Activated CD4-positive, alpha-beta T cell treated with anti-CD3 and anti-CD28 coated beads for 36 hours (primary cell): ENCODE measurements at regions not wholly inside any gene's neighbourhood (a gene's known extent, or its start where the extent isn't known, plus 50 kb on each side); places are given as distances from the start of the nearest gene placed in this dataset.

Source experiments
- ATAC-seq: fragments of 200-7000 bp; cut with Tn5 transposase; one replicate; pipeline ENCODE4 v1.10.0; 2021; ENCODE audit warnings: mild to moderate bottlenecking, moderate library complexity
- CTCF ChIA-PET: fragments of 350-600 bp; sonication (Branson Sonifier 250); formaldehyde crosslinking; loops from one replicate; lab custom pipeline; 2021; ENCODE audit warnings: antibody characterized with exemption; lab: Charles Lee
- POLR2A ChIA-PET: fragments of 350-600 bp; sonication (Branson Sonifier 250); formaldehyde crosslinking; loops from one replicate; lab custom pipeline; 2021; ENCODE audit warnings: antibody characterized with exemption, inconsistent platforms; lab: Charles Lee
- DNase-seq: peaks from one replicate; pipeline ENCODE4 v3.0.0-alpha.2; 2020
- H3K27ac Mint-ChIP-seq: one replicate; pipeline ENCODE4 v1.8.0; 2021; ENCODE audit warnings: mixed read lengths
- H3K27me3 Mint-ChIP-seq: one replicate; pipeline ENCODE4 v1.8.0; 2021; ENCODE audit warnings: mixed read lengths
- H3K36me3 Mint-ChIP-seq: one replicate; pipeline ENCODE4 v1.8.0; 2021; ENCODE audit warnings: low read depth, mixed read lengths
- H3K4me1 Mint-ChIP-seq: one replicate; pipeline ENCODE4 v1.8.0; 2021; ENCODE audit warnings: mixed read lengths
- H3K4me3 Mint-ChIP-seq: one replicate; pipeline ENCODE4 v1.8.0; 2021; ENCODE audit warnings: mild to moderate bottlenecking, moderate library complexity, mixed read lengths
- H3K9me3 Mint-ChIP-seq: one replicate; pipeline ENCODE4 v1.8.0; 2021; ENCODE audit warnings: low read depth, mixed read lengths
- intact Hi-C, 2 experiments: fragments of 100-400 bp; cut with DNase I in 1 of 2; cut with micrococcal nuclease in 1 of 2; formaldehyde crosslinking; loops; one replicate each; pipeline versions ENCODE4 v1.14.2 to v1.15.1; 2022 to 2024; cut with DNase I, micrococcal nuclease

DNA sequence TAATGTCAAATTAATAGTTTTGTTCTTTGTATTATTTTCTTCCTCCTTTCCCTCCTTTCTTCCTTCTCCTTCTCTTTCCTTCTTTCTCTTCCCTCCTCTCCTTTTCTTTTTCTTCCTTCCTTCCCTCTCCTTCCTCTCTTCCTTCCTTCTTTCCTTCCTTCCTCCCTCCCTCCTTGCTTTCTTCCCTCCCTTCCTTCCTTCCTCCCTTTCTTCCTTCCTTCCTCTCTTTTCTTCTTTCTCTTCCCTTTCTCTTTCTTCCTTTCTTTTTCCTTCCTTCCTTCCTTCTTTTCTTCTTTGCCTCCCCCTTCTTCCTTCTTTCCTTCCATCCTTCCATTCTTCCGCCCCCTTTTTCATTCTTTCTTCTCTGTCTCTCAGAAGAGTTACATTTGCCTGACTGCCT lies 518.2 kb upstream of the ID4 start:
- intact Hi-C loops = no loop called here
- Mint-ChIP-seq H3K27me3 (no peaks in the 10 kb centered on the region), H3K9me3 (peaks cover 3% of the 10 kb centered on the region), H3K4me3 (no peak overlapping the region), H3K4me1 (no peaks in the 10 kb centered on the region), H3K36me3 (no peaks in the 10 kb centered on the region), H3K27ac (no peak overlapping the region)
- no peak for ATAC-seq
- CTCF ChIA-PET = no interaction called here
- POLR2A ChIA-PET = no interaction called here
- no peak for DNase-seq

DNA sequence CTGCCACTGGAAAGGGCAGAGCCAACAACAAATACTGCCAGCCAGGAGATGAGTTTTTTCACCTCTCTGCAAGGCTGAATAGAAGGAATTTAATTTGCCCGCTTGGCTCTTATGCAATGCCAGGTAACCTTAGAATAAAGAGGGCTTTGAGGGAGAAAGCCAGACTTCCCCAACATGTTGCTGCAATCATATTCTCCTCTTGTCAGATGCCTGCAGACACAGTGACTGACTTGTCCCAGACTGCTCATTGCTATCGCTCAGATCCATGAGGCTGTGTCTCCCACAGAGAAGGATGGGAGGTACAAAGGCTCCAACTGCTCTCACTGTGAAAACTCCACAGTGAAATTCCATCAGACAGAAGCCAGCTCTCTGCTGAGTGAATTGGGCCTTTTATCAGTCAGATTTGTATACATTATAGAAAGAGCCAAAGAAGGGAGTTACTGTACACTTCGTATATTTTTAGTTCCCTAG lies 517.0 kb upstream of the ID4 start:
- POLR2A ChIA-PET = no interaction called here
- intact Hi-C loops = no loop called here
- H3K4me3 Mint-ChIP-seq = no peak overlapping the region

DNA sequence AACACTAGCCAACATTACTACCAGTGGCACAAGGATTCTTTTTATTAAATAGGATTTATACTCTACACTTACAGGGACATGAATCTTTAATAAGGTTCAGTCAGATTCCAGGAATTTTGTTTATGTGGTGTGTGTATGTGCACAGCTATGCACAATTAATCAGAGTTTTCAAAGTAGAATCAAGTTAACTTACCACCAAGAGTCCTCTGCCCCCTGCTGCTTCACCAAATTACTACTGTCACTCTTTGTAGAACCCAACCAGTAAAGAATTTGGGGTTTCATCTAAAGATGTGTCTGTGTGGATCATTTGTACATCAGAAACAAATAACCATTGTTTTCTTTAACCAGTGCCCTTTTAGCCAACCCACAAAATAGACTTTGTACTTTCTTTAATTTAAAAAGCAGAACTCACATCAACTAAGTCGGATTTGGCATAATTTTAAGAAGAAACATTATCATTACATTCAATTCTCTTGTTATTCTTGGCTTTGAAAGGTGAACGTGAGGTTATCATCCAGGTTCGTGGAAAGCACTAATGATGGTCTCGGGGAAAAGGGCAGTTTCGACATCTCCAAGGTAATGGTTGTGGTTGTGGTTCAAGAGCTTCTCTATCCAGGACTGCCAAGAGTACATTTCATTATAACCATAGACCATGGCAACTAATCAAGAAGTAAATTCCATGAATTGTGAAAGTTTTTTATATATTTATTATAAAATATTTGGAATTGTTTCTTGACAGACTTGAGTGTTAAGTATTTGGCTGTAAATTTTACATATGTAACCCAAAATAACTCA lies 514.3 kb upstream of the ID4 start:
- ChIA-PET POLR2A (no interaction called here), CTCF (interaction anchor here (1.5 kb wide), 1 partner anchor 12 kb away, joined by 3 read pairs; no protein-coding TSS in a partner anchor)
- no peak overlapping the region for H3K27ac Mint-ChIP-seq
- H3K27me3 Mint-ChIP-seq = no peaks in the 10 kb centered on the region
- H3K4me3 Mint-ChIP-seq = no peak overlapping the region
- no peak for ATAC-seq
- H3K36me3 Mint-ChIP-seq = no peaks in the 10 kb centered on the region
- DNase-seq = no peak
- intact Hi-C loops = no loop called here
- H3K9me3 Mint-ChIP-seq = no peaks in the 10 kb centered on the region
- H3K4me1 Mint-ChIP-seq = no peaks in the 10 kb centered on the region

More for the DNA sequence above, 517.0 kb upstream of the ID4 start:
- ATAC-seq (no peak), DNase-seq (no peak)
- no peaks in the 10 kb centered on the region for H3K27me3 Mint-ChIP-seq
- no peaks in the 10 kb centered on the region for H3K4me1 Mint-ChIP-seq
- H3K36me3 Mint-ChIP-seq = no peaks in the 10 kb centered on the region
- H3K9me3 Mint-ChIP-seq = no peaks in the 10 kb centered on the region
- CTCF ChIA-PET = no interaction called here
- H3K27ac Mint-ChIP-seq = no peak overlapping the region

DNA sequence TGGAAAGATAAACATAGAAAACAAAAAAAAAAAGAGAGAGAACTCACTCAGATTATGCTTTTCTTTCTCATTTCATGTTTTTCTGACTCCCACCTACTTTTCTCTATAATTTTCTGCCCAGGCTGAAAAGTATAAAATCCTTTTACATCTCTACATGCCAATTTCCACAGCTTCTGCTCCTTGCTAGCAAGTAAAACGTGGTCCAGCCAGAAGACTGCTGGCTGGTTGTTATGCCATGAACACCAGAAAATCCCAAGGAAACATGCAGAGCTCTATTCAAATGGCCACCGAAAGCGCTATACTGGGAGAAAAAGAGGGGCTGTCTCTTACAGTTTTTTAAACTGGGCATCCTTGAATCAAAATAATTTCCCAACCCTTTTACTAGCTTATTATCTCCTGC lies 512.8 kb upstream of the ID4 start:
- H3K36me3 Mint-ChIP-seq = no peaks in the 10 kb centered on the region
- H3K9me3 Mint-ChIP-seq = no peaks in the 10 kb centered on the region
- ATAC-seq = no peak
- H3K4me3 Mint-ChIP-seq = no peak overlapping the region
- CTCF ChIA-PET = interaction anchor here (1.5 kb wide), 1 partner anchor 11 kb away, joined by 3 read pairs; no protein-coding TSS in a partner anchor
- DNase-seq = no peak
- no peak overlapping the region for H3K27ac Mint-ChIP-seq
- no peaks in the 10 kb centered on the region for H3K4me1 Mint-ChIP-seq
- POLR2A ChIA-PET = no interaction called here
- H3K27me3 Mint-ChIP-seq = no peaks in the 10 kb centered on the region
- intact Hi-C loops = no loop called here

DNA sequence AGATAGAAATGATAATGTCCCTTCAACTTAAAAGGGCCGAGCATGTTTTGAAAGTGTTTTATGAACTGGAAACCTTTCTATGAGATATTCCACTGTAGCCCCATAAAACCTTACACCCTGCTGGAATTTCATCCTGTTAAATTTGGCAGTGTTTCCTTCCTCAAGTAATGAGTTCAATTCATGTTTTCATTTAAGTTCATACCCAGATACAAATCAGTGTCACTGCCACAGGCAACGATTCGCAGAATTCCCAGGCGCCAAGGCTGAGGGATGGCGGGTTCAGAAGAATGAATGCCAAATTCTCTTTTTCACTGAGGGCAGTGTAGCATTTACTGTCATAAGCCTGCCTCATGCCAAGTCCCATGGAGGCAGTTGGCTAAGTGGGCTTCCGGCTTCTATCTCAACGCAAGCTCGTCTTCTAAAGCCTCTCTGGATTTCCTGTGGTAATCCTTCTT lies 511.8 kb upstream of the ID4 start:
- DNase-seq = no peak
- no peaks in the 10 kb centered on the region for H3K9me3 Mint-ChIP-seq
- ChIA-PET CTCF (no interaction called here), POLR2A (no interaction called here)
- intact Hi-C loops = no loop called here
- no peaks in the 10 kb centered on the region for H3K27me3 Mint-ChIP-seq
- no peaks in the 10 kb centered on the region for H3K4me1 Mint-ChIP-seq
- H3K4me3 Mint-ChIP-seq = no peak overlapping the region
- no peak overlapping the region for H3K27ac Mint-ChIP-seq
- no peaks in the 10 kb centered on the region for H3K36me3 Mint-ChIP-seq
- ATAC-seq = no peak

DNA sequence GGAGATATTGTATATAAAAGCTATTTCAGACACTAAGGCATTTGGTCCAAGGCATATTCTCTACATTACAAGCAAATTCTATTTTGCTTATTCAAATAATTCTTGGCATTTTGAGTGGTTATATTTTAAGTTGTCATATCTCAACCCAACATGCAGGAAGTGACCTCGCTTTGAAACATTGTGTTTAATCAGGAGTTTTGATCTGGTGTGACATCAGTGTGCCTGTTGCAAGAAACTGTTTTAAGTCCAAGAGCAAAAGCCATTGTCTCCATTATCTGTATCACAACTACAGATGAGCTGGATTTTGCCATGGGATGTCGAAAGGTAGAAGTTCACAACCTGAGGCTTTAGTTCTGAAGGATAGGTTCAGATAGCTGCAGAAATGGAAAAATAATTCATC lies 509.9 kb upstream of the ID4 start:
- H3K4me3 Mint-ChIP-seq = no peak overlapping the region
- no peak overlapping the region for H3K27ac Mint-ChIP-seq
- H3K27me3 Mint-ChIP-seq = no peaks in the 10 kb centered on the region
- CTCF ChIA-PET = no interaction called here
- no peak for DNase-seq
- no peaks in the 10 kb centered on the region for H3K9me3 Mint-ChIP-seq
- H3K4me1 Mint-ChIP-seq = no peaks in the 10 kb centered on the region
- intact Hi-C loops = no loop called here
- H3K36me3 Mint-ChIP-seq = no peaks in the 10 kb centered on the region
- no peak for ATAC-seq
- POLR2A ChIA-PET = no interaction called here

DNA sequence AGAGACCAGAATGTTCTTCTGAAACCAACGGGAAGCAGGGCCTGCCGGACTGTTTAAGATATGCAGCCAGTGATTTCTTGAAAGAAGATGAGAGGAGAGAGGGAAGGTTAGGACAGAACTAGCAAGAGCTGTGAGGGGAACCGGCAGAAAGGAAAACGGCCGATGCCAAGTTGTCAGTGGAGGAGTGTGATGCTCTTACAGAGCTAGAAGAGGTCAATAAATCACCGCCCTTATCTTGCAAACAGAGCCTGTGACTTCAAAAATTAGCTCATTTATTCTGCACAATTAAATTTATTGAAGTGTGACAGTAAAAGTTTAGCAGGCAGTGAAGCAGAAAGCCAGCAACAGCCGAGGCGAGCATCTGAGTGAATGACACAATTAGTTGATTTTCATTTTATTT lies 509.5 kb upstream of the ID4 start:
- Mint-ChIP-seq H3K9me3 (no peaks in the 10 kb centered on the region), H3K4me1 (no peaks in the 10 kb centered on the region), H3K27ac (no peak overlapping the region), H3K4me3 (no peak overlapping the region), H3K36me3 (no peaks in the 10 kb centered on the region), H3K27me3 (no peaks in the 10 kb centered on the region)
- ATAC-seq = no peak
- intact Hi-C loops = no loop called here
- ChIA-PET POLR2A (no interaction called here), CTCF (no interaction called here)
- DNase-seq = no peak

DNA sequence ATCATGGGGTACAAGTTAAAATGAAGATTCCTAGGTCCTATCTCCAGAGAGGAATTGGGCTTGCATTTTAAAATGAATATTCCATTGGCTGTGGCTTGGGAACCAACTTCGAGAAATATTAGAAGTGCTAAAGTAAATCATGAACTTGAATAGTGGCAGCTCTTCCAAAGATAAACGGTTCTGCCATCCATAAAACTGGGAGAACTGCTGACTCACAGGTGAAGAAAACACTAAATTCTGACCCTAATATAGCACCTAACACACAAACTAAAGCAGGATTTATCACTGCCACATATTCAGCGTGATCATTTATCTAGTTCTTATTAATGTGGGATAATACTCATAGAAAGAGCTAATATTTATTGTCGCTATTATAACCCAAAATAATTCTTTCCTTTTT lies 508.1 kb upstream of the ID4 start:
- intact Hi-C loops = no loop called here
- no peak for ATAC-seq
- H3K4me1 Mint-ChIP-seq = no peaks in the 10 kb centered on the region
- no peak overlapping the region for H3K4me3 Mint-ChIP-seq
- no peaks in the 10 kb centered on the region for H3K9me3 Mint-ChIP-seq
- CTCF ChIA-PET = no interaction called here
- POLR2A ChIA-PET = no interaction called here
- no peaks in the 10 kb centered on the region for H3K27me3 Mint-ChIP-seq
- H3K27ac Mint-ChIP-seq = no peak overlapping the region
- no peaks in the 10 kb centered on the region for H3K36me3 Mint-ChIP-seq
- DNase-seq = no peak

DNA sequence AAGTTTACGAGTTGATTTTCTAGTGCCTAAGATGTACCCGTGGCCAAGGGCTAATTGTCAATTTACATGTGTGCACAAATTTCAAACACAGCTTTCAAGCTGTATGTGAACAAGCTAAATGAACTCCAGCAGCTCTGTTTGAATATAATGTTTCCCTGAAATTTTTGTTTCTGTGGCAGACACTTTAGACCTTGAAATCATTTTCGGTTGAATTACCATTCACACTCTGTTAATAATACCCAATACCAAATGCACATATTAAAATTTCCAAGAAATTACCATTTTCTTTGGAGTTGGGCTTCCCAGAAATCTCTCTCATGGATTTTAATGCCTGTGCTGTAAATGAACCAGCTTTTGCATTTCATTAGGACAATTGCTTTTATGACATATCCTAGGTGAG lies 506.1 kb upstream of the ID4 start:
- no peaks in the 10 kb centered on the region for H3K9me3 Mint-ChIP-seq
- no peak for ATAC-seq
- DNase-seq = no peak
- H3K36me3 Mint-ChIP-seq = no peaks in the 10 kb centered on the region
- H3K4me3 Mint-ChIP-seq = no peak overlapping the region
- intact Hi-C loops = no loop called here
- H3K27me3 Mint-ChIP-seq = no peaks in the 10 kb centered on the region
- ChIA-PET CTCF (no interaction called here), POLR2A (interaction anchor here (0.5 kb wide), 1 partner anchor 858 kb away, joined by 3 read pairs; no protein-coding TSS in a partner anchor)
- no peak overlapping the region for H3K27ac Mint-ChIP-seq
- H3K4me1 Mint-ChIP-seq = no peaks in the 10 kb centered on the region

DNA sequence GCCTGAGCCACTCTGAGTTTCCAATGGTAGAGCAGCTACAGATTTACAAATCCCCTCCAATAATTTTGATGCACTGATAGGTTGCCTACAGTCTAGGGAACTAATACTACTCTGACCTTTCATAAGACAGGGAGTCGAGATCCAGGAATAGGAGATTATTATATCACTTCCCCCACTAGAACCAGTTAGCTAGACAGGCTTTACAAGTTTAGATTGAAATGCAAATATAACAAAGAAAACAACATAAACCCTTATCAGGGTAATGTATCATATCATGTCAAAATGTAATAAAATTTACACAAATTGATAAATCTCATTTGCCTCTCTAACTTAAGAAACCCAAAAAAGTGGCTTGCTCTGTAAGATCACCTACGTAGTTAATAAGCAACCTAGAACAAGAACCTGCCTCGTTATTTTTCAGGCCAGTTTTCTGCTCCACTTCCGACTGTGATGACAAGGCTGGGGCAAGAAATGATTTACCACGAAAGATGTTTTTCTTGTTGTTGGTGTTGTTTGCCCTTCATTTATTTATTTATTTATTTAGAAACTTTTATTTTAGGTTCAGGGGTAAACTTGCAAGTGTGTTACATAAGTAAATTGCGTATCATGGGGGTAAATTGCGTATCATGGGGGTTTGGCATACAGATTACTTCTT lies 504.2 kb upstream of the ID4 start:
- Mint-ChIP-seq H3K4me1 (no peaks in the 10 kb centered on the region), H3K9me3 (no peaks in the 10 kb centered on the region), H3K27me3 (no peaks in the 10 kb centered on the region), H3K4me3 (no peak overlapping the region), H3K36me3 (no peaks in the 10 kb centered on the region), H3K27ac (no peak overlapping the region)
- DNase-seq = no peak
- ChIA-PET POLR2A (no interaction called here), CTCF (no interaction called here)
- intact Hi-C loops = no loop called here
- no peak for ATAC-seq

DNA sequence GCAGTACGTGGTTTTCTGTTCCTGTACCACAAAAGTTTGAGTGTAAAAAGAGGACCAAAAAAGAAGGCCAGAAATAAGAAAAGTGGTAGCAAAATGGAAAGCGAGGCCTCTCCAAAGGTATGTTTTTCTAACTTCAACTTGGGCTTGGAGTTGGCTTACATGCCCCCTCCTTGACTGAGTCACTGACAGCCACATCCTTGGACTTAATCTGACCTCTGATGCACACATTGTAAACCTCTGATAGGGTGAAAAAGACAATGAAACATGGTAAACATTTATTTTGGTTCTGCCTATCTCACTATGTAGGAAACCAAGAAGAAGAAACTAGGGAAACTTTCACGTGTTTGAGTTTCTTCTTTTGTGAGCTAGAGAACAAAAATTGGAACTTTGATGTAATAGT lies 503.2 kb upstream of the ID4 start:
- intact Hi-C loops = no loop called here
- Mint-ChIP-seq H3K36me3 (no peaks in the 10 kb centered on the region), H3K27ac (no peak overlapping the region), H3K27me3 (no peaks in the 10 kb centered on the region), H3K9me3 (no peaks in the 10 kb centered on the region), H3K4me3 (no peak overlapping the region), H3K4me1 (no peaks in the 10 kb centered on the region)
- DNase-seq = no peak
- ChIA-PET CTCF (no interaction called here), POLR2A (no interaction called here)
- no peak for ATAC-seq

DNA sequence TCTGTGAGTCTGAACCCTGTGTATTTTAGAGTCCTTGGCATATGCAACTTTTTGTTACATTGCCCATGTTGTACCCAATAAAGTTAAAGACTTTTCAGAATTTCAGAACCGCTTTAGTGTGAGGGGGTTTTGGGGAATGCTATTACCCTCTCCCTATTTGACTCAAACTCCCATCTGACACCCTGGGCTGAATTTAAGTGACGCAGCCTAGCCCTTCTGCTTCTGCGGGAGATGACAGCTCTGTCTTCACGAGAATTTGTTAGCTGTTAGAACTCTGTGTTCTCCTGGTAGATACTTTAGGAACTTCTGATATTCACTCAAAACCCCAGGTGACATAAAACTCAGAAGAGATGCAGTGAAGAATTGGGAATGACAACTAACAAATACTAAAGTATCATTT lies 500.6 kb upstream of the ID4 start:
- Mint-ChIP-seq H3K36me3 (no peaks in the 10 kb centered on the region), H3K27me3 (no peaks in the 10 kb centered on the region), H3K4me1 (no peaks in the 10 kb centered on the region), H3K27ac (no peak overlapping the region), H3K9me3 (peaks cover 2% of the 10 kb centered on the region), H3K4me3 (no peak overlapping the region)
- intact Hi-C loops = no loop called here
- no peak for DNase-seq
- POLR2A ChIA-PET = no interaction called here
- ATAC-seq = no peak
- CTCF ChIA-PET = no interaction called here
